ENCODE measurements at regions not wholly inside any gene's neighbourhood (a gene's known extent, or its start where the extent isn't known, plus 50 kb on each side); places are given as distances from the start of the nearest gene placed in this dataset.
"Not testable (repeated sequence)": the region's sequence is repeated elsewhere in the genome, so short reads cannot be mapped to it uniquely, and the experiment has no call there.

GRCh38 chr2:89756616-89757015 is 1065.1 kb downstream of the RPIA start:
- DNase-seq: not testable (repeated sequence)

GRCh38 chr2:89758332-89759026 is 1067.0 kb downstream of the RPIA start:
- DNase-seq: not testable (repeated sequence)

GRCh38 chr2:89760762-89761161 is 1069.3 kb downstream of the RPIA start:
- DNase-seq: not testable (repeated sequence)

- not testable (repeated sequence) for DNase-seq
These were observed 1069.7 kb downstream of the RPIA start for GRCh38 chr2:89761171-89761570.

GRCh38 chr2:89761863-89762262 is 1070.4 kb downstream of the RPIA start:
- DNase-seq: not testable (repeated sequence)

GRCh38 chr2:89762461-89763253 is 1071.2 kb downstream of the RPIA start:
- DNase-seq: not testable (repeated sequence)

- DNase-seq: no peak
These were observed 1071.7 kb downstream of the RPIA start for GRCh38 chr2:89763254-89763580.

- no peak for DNase-seq
These were observed 1072.4 kb downstream of the RPIA start for GRCh38 chr2:89763581-89764485.

GRCh38 chr2:89764571-89765360 is 1073.3 kb downstream of the RPIA start:
- not testable (repeated sequence) for DNase-seq

GRCh38 chr2:89765361-89765718 is 1073.9 kb downstream of the RPIA start:
- not testable (repeated sequence) for DNase-seq

- DNase-seq: not testable (repeated sequence)
These were observed 1074.9 kb downstream of the RPIA start for GRCh38 chr2:89766141-89766990.

GRCh38 chr2:89767058-89767457 is 1075.6 kb downstream of the RPIA start:
- not testable (repeated sequence) for DNase-seq

GRCh38 chr2:89767572-89768435 is 1076.3 kb downstream of the RPIA start:
- DNase-seq: no peak

- no peak for DNase-seq
These were observed 1084.4 kb downstream of the RPIA start for GRCh38 chr2:89775885-89776284.

GRCh38 chr2:89780318-89780717 is 1088.8 kb downstream of the RPIA start:
- DNase-seq: no peak

- DNase-seq: no peak
These were observed 1090.5 kb downstream of the RPIA start for GRCh38 chr2:89781962-89782361.

- DNase-seq: no peak
These were observed 1093.5 kb downstream of the RPIA start for GRCh38 chr2:89784960-89785359.

GRCh38 chr2:89785528-89785927 is 1094.1 kb downstream of the RPIA start:
- DNase-seq: not testable (repeated sequence)

GRCh38 chr2:89786642-89787041 is 1095.2 kb downstream of the RPIA start:
- not testable (repeated sequence) for DNase-seq

- DNase-seq: not testable (repeated sequence)
These were observed 1104.1 kb downstream of the RPIA start for GRCh38 chr2:89795530-89795929.

Data from OCI-M1 (cell line).